ENCODE measurements at regions not wholly inside any gene's neighbourhood (a gene's known extent, or its start where the extent isn't known, plus 50 kb on each side); places are given as distances from the start of the nearest gene placed in this dataset.

- TF ChIP-seq CTCF (IDR thresholded peaks at IDR 0.05) = no peak
- no peaks in the 10 kb centered on the region for H3K36me3 ChIP-seq
- H3K27me3 ChIP-seq = no peaks in the 10 kb centered on the region
- DNase-seq (no peak), ATAC-seq (no peak)
- no peaks in the 10 kb centered on the region for H3K9me3 ChIP-seq
- no peaks in the 10 kb centered on the region for H3K4me1 ChIP-seq
- no peak overlapping the region for H3K27ac ChIP-seq
- no peak overlapping the region for H3K4me3 ChIP-seq
- intact Hi-C loops (cut with DNase I) = no loop called here
Measured at GRCh38 chr6:23608931-23609435, 517.0 kb upstream of the NRSN1 start.

GRCh38 chr6:23611776-23612381 lies 514.1 kb upstream of the NRSN1 start:
- H3K27ac ChIP-seq = no peak overlapping the region
- TF ChIP-seq CTCF (IDR thresholded peaks at IDR 0.05) = no peak
- H3K36me3 ChIP-seq = no peaks in the 10 kb centered on the region
- ATAC-seq (no peak), DNase-seq (no peak)
- intact Hi-C loops (cut with DNase I) = no loop called here
- no peaks in the 10 kb centered on the region for H3K27me3 ChIP-seq
- H3K4me3 ChIP-seq = no peak overlapping the region
- H3K4me1 ChIP-seq = no peaks in the 10 kb centered on the region
- no peaks in the 10 kb centered on the region for H3K9me3 ChIP-seq

GRCh38 chr6:23618366-23618765 lies 507.6 kb upstream of the NRSN1 start:
- no peak for DNase-seq
- ATAC-seq = no peak

GRCh38 chr6:23620911-23621401 lies 505.1 kb upstream of the NRSN1 start:
- DNase-seq (no peak), ATAC-seq (no peak)
- Histone ChIP-seq H3K4me3 (no peak overlapping the region), H3K27ac (no peak overlapping the region), H3K27me3 (no peaks in the 10 kb centered on the region), H3K9me3 (no peaks in the 10 kb centered on the region), H3K4me1 (no peaks in the 10 kb centered on the region), H3K36me3 (no peaks in the 10 kb centered on the region)
- intact Hi-C loops (cut with DNase I) = no loop called here
- TF ChIP-seq CTCF (IDR thresholded peaks at IDR 0.05) = no peak

More at GRCh38 chr6:23618366-23618765, 507.6 kb upstream of the NRSN1 start:
- Histone ChIP-seq H3K9me3 (no peaks in the 10 kb centered on the region), H3K27ac (no peak overlapping the region), H3K4me1 (no peaks in the 10 kb centered on the region), H3K27me3 (no peaks in the 10 kb centered on the region), H3K36me3 (no peaks in the 10 kb centered on the region), H3K4me3 (no peak overlapping the region)
- intact Hi-C loops (cut with DNase I) = no loop called here
- no peak for TF ChIP-seq CTCF (IDR thresholded peaks at IDR 0.05)

GRCh38 chr6:23630726-23631635 lies 495.0 kb upstream of the NRSN1 start:
- no peaks in the 10 kb centered on the region for H3K9me3 ChIP-seq
- no peak overlapping the region for H3K27ac ChIP-seq
- TF ChIP-seq CTCF (IDR thresholded peaks at IDR 0.05) = no peak
- H3K4me3 ChIP-seq = no peak overlapping the region
- intact Hi-C loops (cut with DNase I) = no loop called here
- no peaks in the 10 kb centered on the region for H3K4me1 ChIP-seq
- H3K36me3 ChIP-seq = no peaks in the 10 kb centered on the region
- ATAC-seq (no peak), DNase-seq (no peak)
- H3K27me3 ChIP-seq = no peaks in the 10 kb centered on the region
